Caco-2 (cell line): ENCODE measurements at regions not wholly inside any gene's neighbourhood (a gene's known extent, or its start where the extent isn't known, plus 50 kb on each side); places are given as distances from the start of the nearest gene placed in this dataset.

Source experiments
- BruUV-seq: library from RNA; stranded (reverse); fragments of 400-500 nt; replicated peaks from 2 replicates; lab custom pipeline; 2021; lab: Mats Ljungman, UMichigan
- CTCF ChIA-PET: fragments of 300-600 bp; sonication (Branson Sonifier 250); formaldehyde crosslinking; loops from one replicate; lab custom pipeline; 2022; ENCODE audit warnings: antibody characterized with exemption; lab: Charles Lee
- POLR2A ChIA-PET: fragments of 300-600 bp; sonication (Branson Sonifier 250); formaldehyde crosslinking; loops from one replicate; lab custom pipeline; 2022; ENCODE audit warnings: antibody characterized with exemption; lab: Charles Lee
- DNase-seq, 2 experiments: peaks; one replicate each; pipeline versions ENCODE4 v3.0.0 to v3.0.0-alpha.2; 2020 to 2022
- H3K27me3 ChIP-seq: replicated peaks from 2 replicates; pipeline ENCODE4 v1.6.0; 2011; ENCODE audit warnings: low read length; ENCODE audit not compliant: control insufficient read depth, insufficient read depth
- H3K36me3 ChIP-seq: 2 replicates; pipeline ENCODE4 v1.5.1; 2011; ENCODE audit warnings: low read length; ENCODE audit not compliant: control insufficient read depth, insufficient read depth
- H3K4me1 ChIP-seq: fragments of 250-450 bp; sonication (Bioruptor Pico); 2 replicates; pipeline ENCODE4 v1.5.1; 2020; ENCODE audit warnings: mild to moderate bottlenecking
- H3K4me3 ChIP-seq: 2 replicates; pipeline ENCODE4 v1.5.1; 2011; ENCODE audit warnings: low read depth, mild to moderate bottlenecking, control low read depth, low read length
- H3K9me3 ChIP-seq: fragments of 250-450 bp; sonication (Bioruptor Pico); 2 replicates; pipeline ENCODE4 v1.5.1; 2020; ENCODE audit warnings: mild to moderate bottlenecking, moderate library complexity
- H3K27ac Mint-ChIP-seq: one replicate; pipeline ENCODE4 v1.8.0; 2022; ENCODE audit warnings: mixed read lengths; ENCODE audit not compliant: unreplicated experiment
- H3K27me3 Mint-ChIP-seq: one replicate; pipeline ENCODE4 v1.8.0; 2022; ENCODE audit warnings: mixed read lengths; ENCODE audit not compliant: insufficient read depth, unreplicated experiment
- H3K36me3 Mint-ChIP-seq: one replicate; pipeline ENCODE4 v1.8.0; 2022; ENCODE audit warnings: mild to moderate bottlenecking, mixed read lengths; ENCODE audit not compliant: insufficient read depth, unreplicated experiment
- H3K4me1 Mint-ChIP-seq: one replicate; pipeline ENCODE4 v1.8.0; 2022; ENCODE audit warnings: low read depth, mixed read lengths; ENCODE audit not compliant: unreplicated experiment
- H3K4me3 Mint-ChIP-seq: one replicate; pipeline ENCODE4 v1.8.0; 2022; ENCODE audit warnings: mild to moderate bottlenecking, moderate library complexity, mixed read lengths; ENCODE audit not compliant: unreplicated experiment
- H3K9me3 Mint-ChIP-seq: one replicate; pipeline ENCODE4 v1.8.0; 2022; ENCODE audit warnings: mixed read lengths; ENCODE audit not compliant: unreplicated experiment
- intact Hi-C: fragments of 100-400 bp; cut with micrococcal nuclease; formaldehyde crosslinking; loops from one replicate; pipeline ENCODE4 v1.10.0; 2022; ENCODE audit not compliant: unreplicated experiment
- TF ChIP-seq, protein P1 (sequence below), 2 experiments: fragments of 200-600 bp in 1 of 2; IDR thresholded peaks; 1 replicate in 1 of 2; 2 replicates in 1 of 2; pipeline versions ENCODE4 v1.5.1 to v1.8.0; 2011 to 2022; ENCODE audit warnings: antibody characterized with exemption in 1 of 2, control low read depth in 1 of 2, inconsistent platforms in 1 of 2, low read depth in 1 of 2, low read length in 1 of 2, mild to moderate bottlenecking in 1 of 2, moderate library complexity in 1 of 2; ENCODE audit not compliant: insufficient read depth in 1 of 2, severe bottlenecking in 1 of 2, unreplicated experiment in 1 of 2

DNA sequence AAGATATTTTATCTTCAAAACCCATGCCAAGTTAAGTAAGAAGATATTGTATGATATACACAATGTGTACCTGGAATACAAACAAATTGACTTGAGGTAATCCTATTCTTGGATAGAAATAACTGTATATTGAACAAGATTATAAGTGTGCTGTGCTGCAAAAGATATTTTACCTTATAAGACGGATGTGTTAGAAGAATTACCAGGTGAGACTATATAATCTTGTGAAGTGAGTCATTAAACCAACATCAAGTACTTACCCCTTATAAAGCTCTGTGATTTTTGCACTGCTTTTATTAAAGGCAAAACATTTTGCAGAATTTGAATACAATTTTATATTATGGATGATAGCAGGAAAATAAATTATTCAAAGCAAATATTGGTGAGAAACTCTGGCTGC is 570.0 kb downstream of the MMUT start:
- H3K27ac Mint-ChIP-seq = no peak overlapping the region
- H3K9me3 ChIP-seq = no peaks in the 10 kb centered on the region
- ChIA-PET CTCF (no interaction called here), POLR2A (no interaction called here)
- no peaks in the 10 kb centered on the region for H3K27me3 ChIP-seq
- no peaks in the 10 kb centered on the region for H3K27me3 Mint-ChIP-seq
- BruUV-seq = no TSS peak
- no peaks in the 10 kb centered on the region for H3K9me3 Mint-ChIP-seq
- H3K4me3 Mint-ChIP-seq = no peak overlapping the region
- H3K36me3 Mint-ChIP-seq = no peaks in the 10 kb centered on the region
- DNase-seq = no peak
- H3K4me1 Mint-ChIP-seq = no peaks in the 10 kb centered on the region
- intact Hi-C loops = no loop called here
- H3K36me3 ChIP-seq = no peaks in the 10 kb centered on the region
- H3K4me3 ChIP-seq = no peak overlapping the region
- TF ChIP-seq, protein P1, sequence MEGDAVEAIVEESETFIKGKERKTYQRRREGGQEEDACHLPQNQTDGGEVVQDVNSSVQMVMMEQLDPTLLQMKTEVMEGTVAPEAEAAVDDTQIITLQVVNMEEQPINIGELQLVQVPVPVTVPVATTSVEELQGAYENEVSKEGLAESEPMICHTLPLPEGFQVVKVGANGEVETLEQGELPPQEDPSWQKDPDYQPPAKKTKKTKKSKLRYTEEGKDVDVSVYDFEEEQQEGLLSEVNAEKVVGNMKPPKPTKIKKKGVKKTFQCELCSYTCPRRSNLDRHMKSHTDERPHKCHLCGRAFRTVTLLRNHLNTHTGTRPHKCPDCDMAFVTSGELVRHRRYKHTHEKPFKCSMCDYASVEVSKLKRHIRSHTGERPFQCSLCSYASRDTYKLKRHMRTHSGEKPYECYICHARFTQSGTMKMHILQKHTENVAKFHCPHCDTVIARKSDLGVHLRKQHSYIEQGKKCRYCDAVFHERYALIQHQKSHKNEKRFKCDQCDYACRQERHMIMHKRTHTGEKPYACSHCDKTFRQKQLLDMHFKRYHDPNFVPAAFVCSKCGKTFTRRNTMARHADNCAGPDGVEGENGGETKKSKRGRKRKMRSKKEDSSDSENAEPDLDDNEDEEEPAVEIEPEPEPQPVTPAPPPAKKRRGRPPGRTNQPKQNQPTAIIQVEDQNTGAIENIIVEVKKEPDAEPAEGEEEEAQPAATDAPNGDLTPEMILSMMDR (IDR thresholded peaks at IDR 0.05; ENCODE audit: insufficient read depth in 1 of 2, low read depth in 1 of 2, low read length in 1 of 2, severe bottlenecking in 1 of 2, unreplicated experiment in 1 of 2) = no peak
- no peaks in the 10 kb centered on the region for H3K4me1 ChIP-seq

DNA sequence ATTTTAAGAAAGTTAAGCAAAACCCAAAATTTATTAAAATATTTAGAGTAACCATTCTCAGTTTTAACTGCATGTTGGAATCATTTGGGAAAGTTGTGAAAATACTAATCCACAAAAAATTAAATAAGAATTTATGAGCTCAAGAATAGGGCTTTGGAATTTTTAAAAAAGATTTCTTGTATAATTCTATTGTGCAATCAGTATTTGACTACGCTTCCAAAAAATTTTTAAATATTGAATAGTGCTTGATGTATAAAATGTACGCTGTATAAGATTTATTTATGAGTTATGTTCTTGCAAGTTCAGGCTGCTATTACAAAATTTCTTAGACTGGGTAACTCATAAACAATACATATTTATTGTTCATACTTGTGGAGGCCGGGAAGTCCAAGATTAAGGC is 571.7 kb downstream of the MMUT start:
- POLR2A ChIA-PET = no interaction called here
- CTCF ChIA-PET = no interaction called here
- Mint-ChIP-seq H3K27me3 (no peaks in the 10 kb centered on the region), H3K27ac (no peak overlapping the region), H3K36me3 (no peaks in the 10 kb centered on the region), H3K9me3 (no peaks in the 10 kb centered on the region), H3K4me1 (no peaks in the 10 kb centered on the region), H3K4me3 (no peak overlapping the region)
- no peak for DNase-seq
- TF ChIP-seq, protein P1 (IDR thresholded peaks at IDR 0.05; ENCODE audit: insufficient read depth in 1 of 2, low read depth in 1 of 2, low read length in 1 of 2, severe bottlenecking in 1 of 2, unreplicated experiment in 1 of 2) = no peak
- Histone ChIP-seq H3K9me3 (no peaks in the 10 kb centered on the region), H3K36me3 (no peaks in the 10 kb centered on the region), H3K27me3 (no peaks in the 10 kb centered on the region), H3K4me3 (no peak overlapping the region), H3K4me1 (no peaks in the 10 kb centered on the region)
- intact Hi-C loops = no loop called here
- BruUV-seq = no TSS peak

GRCh38 chr6:48889429-48889828 is 573.6 kb downstream of the MMUT start:
- BruUV-seq = no TSS peak
- H3K36me3 Mint-ChIP-seq = no peaks in the 10 kb centered on the region
- H3K9me3 Mint-ChIP-seq = no peaks in the 10 kb centered on the region
- Histone ChIP-seq H3K4me1 (no peaks in the 10 kb centered on the region), H3K27me3 (no peaks in the 10 kb centered on the region), H3K4me3 (no peak overlapping the region), H3K9me3 (no peaks in the 10 kb centered on the region), H3K36me3 (no peaks in the 10 kb centered on the region)
- no peak overlapping the region for H3K4me3 Mint-ChIP-seq
- TF ChIP-seq, protein P1 (IDR thresholded peaks at IDR 0.05; ENCODE audit: insufficient read depth in 1 of 2, low read depth in 1 of 2, low read length in 1 of 2, severe bottlenecking in 1 of 2, unreplicated experiment in 1 of 2) = no peak
- POLR2A ChIA-PET = no interaction called here
- H3K27me3 Mint-ChIP-seq = no peaks in the 10 kb centered on the region
- H3K27ac Mint-ChIP-seq = no peak overlapping the region
- no peak for DNase-seq
- intact Hi-C loops = no loop called here
- H3K4me1 Mint-ChIP-seq = no peaks in the 10 kb centered on the region
- CTCF ChIA-PET = no interaction called here
